HTR-8/SVneo (cell line): ENCODE measurements at regions not wholly inside any gene's neighbourhood (a gene's known extent, or its start where the extent isn't known, plus 50 kb on each side); places are given as distances from the start of the nearest gene placed in this dataset.
A peak's percentile ranks its signal among the peaks of the same experiment; 100 is the strongest.

ENCODE experiments used
- DNase-seq: peaks from one replicate; pipeline ENCODE4 v3.0.0; 2011; ENCODE audit warnings: low spot score, mixed read lengths; ENCODE audit not compliant: insufficient read length
- FAIRE-seq: peaks from 2 replicates; lab custom pipeline; 2011; peaks lifted over from hg19 to GRCh38; lab: Jason Lieb, UNC

- no peak for DNase-seq
- no peak for FAIRE-seq
These were observed 101.1 kb upstream of the BMPER start for GRCh38 chr7:33804140-33804660.

GRCh38 chr7:33805630-33806233 is 99.6 kb upstream of the BMPER start:
- no peak for DNase-seq
- FAIRE-seq = no peak

GRCh38 chr7:33806298-33807154 is 98.8 kb upstream of the BMPER start:
- FAIRE-seq = no peak
- no peak for DNase-seq

- DNase-seq = no peak
- FAIRE-seq = no peak
These were observed 98.2 kb upstream of the BMPER start for GRCh38 chr7:33807155-33807530.

DNA sequence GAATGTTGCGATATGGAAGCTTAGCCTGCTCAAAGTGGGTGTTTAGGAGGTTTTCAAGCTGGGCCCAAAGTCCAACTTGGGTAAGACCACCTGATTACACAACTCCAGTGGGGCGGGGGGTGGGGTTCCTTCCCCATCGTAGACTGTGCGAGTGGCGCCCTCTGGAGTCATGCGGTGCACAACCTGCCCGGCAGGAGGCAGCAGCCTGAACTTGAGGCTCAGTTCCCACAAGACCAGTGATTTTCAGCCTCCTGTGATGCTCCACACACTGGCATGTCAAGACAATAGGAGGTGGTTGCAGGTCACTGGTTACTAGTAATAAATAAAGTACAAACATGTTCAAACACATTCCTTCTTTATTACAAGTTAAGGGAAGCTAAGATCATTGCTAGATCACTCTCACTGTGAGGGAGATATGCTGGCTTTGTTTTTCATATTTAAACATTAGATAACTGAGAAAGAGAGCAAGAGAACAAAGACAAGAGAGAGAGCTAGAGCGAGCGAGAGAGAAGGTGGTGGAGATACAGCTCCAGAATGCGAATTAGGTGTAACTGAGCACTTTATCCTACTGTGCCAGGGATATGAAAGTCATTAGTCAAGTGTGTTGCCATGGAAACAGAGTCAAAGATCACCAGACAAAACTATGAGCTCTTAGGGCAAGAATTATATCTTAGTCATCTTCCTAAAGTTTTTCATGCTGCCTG is 97.4 kb upstream of the BMPER start:
- FAIRE-seq (no peak), DNase-seq (peak; percentile 27)

- FAIRE-seq = no peak
- DNase-seq = no peak
These were observed 96.1 kb upstream of the BMPER start for GRCh38 chr7:33809228-33809627.

GRCh38 chr7:33810356-33810755 is 95.0 kb upstream of the BMPER start:
- DNase-seq (no peak), FAIRE-seq (no peak)

DNA sequence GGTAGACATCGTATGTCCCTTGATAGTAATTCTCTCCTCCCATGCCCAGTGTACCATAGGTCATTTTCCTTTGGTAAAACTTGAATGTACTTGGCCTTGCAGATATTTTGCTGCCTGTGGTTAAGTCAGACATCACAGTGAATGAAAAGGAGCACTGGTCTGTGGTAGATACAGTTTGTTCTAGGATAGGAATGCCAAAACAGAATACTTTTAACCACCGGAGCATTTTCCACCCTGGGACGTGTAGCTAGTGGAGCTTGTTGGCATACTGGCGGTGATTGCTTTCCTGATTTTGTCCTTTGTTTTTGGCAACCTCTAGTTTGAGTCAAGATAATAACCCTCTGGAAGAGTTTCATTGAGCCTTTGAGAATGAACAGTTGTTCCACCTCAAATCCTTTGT is 92.0 kb upstream of the BMPER start:
- DNase-seq = no peak
- no peak for FAIRE-seq

DNA sequence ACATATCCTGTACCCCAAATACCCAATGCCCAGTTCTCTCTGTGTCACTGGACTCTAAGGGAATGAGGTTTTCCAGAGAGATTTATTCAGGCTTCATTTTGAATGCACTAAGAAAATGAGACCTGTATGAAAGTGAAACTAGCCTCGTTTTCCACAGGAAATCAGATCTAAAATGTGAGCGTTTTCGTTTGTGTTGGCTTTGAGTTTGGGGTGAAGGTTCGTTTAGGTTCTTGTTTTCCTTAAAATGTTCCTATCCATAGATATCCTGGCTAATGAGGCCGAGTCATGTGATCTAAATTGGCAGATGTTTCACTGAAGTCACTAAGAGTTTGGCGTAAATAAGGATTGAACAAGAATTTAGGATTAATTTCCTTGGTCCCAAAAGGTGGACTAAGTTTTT is 90.9 kb upstream of the BMPER start:
- DNase-seq = no peak
- FAIRE-seq = no peak

DNA sequence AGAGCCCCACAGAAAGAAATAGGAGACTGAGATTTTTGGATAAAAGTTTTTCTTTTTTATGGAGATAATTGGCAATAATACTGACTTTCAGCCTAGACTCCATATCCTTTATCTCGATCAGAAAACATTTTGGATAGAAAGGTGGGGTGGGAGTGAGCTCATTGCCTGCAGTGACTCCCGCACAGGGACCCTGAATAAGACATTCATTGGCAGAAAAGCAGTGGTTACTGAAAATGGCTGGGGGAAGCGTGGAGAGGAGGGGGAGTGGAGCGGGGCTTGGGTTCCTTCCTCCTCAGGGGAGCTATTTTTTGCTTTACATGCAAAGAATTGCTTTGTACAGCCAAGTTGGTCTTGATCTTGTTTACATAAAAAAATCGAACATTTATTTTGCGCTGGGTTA is 90.4 kb upstream of the BMPER start:
- DNase-seq (no peak), FAIRE-seq (no peak)

- FAIRE-seq (no peak), DNase-seq (no peak)
These were observed 90.0 kb upstream of the BMPER start for GRCh38 chr7:33815336-33815735.

- no peak for DNase-seq
- FAIRE-seq = no peak
These were observed 89.2 kb upstream of the BMPER start for GRCh38 chr7:33816106-33816505.

DNA sequence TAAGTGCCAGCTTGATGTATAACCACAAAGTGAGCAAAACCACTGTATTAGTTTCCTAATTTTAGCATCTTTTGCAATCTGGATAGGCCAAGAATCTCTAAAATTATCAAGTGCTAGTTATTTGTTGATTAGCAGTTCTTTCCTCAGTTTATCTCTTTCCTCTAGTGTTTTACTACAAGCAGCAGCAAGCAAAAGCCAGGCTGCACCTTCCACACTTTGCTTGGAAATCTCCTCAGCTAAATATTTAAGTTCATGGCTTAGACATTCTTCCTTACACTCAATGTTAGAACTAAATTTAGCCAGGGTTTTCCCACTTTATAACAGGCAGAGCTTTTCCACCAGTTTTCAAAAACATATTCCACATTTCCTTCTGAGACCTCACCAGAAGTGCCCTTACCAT is 85.7 kb upstream of the BMPER start:
- FAIRE-seq (no peak), DNase-seq (no peak)

- FAIRE-seq = no peak
- no peak for DNase-seq
These were observed 85.1 kb upstream of the BMPER start for GRCh38 chr7:33820206-33820605.

GRCh38 chr7:33821970-33822369 is 83.4 kb upstream of the BMPER start:
- DNase-seq (no peak), FAIRE-seq (no peak)

- FAIRE-seq = no peak
- DNase-seq = no peak
These were observed 81.4 kb upstream of the BMPER start for GRCh38 chr7:33823913-33824312.

- DNase-seq = no peak
- FAIRE-seq = no peak
These were observed 80.4 kb upstream of the BMPER start for GRCh38 chr7:33824911-33825459.

DNA sequence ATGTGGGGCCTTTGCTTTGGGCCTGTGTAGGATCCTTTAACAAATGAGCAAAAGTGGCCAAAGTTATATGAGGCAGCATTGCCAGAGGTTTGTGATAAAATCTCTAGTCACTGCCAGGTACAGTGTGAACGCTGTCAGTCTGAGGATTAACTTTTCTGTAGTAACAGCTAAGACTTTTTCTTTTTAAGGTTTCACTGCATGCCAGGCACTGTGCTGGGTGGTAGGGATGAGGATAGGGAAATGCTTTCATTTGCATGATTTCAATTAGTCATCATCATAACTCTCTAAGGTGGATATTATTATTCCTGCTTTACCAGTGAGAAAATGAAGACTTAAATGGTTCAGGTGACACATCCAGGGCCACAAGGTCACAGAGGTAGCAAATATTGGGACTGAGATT is 79.7 kb upstream of the BMPER start:
- no peak for FAIRE-seq

GRCh38 chr7:33829536-33829935 is 75.8 kb upstream of the BMPER start:
- FAIRE-seq = no peak

More for the DNA sequence above, 79.7 kb upstream of the BMPER start:
- no peak for DNase-seq

DNA sequence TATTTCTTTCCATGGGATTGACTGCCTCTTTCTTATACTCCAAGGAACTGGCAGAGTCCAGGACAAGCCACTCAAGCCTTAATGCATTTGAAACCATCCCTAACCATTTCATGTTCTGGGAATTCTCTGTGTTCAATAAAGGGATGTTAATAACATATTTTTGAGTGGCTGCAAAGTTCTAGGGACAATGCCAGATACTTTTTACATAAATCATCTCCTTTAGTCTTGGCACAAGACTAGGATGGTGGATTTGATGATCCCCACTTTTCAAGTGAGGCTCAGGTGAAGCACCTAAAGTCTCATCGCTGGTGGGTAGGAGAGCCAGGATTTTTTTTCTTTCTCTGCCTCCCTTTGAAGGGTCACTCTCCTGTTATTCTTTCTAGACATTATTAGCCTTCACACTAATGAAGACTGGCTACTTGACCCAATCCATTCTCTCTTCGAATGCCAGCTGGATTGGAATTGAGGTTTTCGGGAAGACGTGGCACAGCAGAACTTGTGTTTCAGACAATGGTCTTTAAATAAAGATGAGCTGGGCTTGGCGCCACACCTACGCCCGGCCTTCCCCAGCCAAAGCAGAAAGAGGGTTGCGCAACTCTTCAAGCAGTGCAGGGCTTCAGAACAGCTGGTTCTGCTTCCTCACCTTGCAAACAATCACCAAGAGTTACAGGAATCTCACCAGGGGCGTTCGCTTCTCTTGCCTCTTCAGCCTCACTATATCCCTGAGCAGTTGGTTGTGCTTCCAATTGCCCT is 73.8 kb upstream of the BMPER start:
- no peak for DNase-seq
- FAIRE-seq = no peak

More at GRCh38 chr7:33829536-33829935, 75.8 kb upstream of the BMPER start:
- DNase-seq = no peak
